ENCODE measurements at regions not wholly inside any gene's neighbourhood (a gene's known extent, or its start where the extent isn't known, plus 50 kb on each side); places are given as distances from the start of the nearest gene placed in this dataset.
"Not testable (repeated sequence)": the region's sequence is repeated elsewhere in the genome, so short reads cannot be mapped to it uniquely, and the experiment has no call there.

DNA sequence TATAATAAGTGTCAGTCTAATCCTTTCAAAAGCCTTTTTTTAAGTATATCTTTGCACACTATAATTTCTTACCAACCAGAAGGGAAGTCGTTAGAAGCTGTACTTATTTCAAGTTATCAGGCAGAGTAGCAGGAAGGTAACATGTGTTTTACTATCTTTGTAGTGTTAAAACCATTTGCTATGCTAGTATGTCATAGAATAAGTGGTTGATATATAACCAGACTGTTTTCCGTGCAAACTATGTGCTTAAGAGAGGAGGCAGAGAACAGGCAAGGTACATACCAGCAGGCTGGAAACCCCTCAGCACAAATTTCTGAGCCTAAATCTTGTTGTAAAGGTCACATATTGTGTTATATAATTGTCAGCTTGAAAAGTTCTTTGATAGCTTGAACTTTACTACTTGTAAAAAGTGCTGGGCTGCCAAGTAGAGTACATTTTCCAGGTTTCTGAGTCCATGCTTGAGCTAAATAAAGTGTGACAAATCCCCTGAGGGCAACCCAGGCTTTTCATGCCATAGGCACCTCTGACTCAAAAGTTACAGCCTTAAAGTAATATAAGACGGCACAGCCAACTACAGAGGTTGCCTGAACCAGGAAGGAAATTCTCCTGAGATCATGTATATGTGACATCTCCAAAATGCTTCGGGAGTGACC is 1297.4 kb downstream of the PCDH9 start:
- intact Hi-C loops (cut with DNase I), result no loop called here
- ATAC-seq, result no peak
- no peaks in the 10 kb centered on the region for H3K27me3 ChIP-seq (ENCODE audit: low read depth)
- DNase-seq, result no peak
- no peak for TF ChIP-seq CTCF (IDR thresholded peaks at IDR 0.05)
- H3K36me3 ChIP-seq, result no peaks in the 10 kb centered on the region
- no peak overlapping the region for H3K4me3 ChIP-seq
- H3K27ac ChIP-seq, result no peak overlapping the region
- no peaks in the 10 kb centered on the region for H3K9me3 ChIP-seq
- no peaks in the 10 kb centered on the region for H3K4me1 ChIP-seq

- Histone ChIP-seq H3K27ac (no peak overlapping the region), H3K4me1 (no peaks in the 10 kb centered on the region), H3K9me3 (no peaks in the 10 kb centered on the region), H3K4me3 (no peak overlapping the region), H3K36me3 (no peaks in the 10 kb centered on the region), H3K27me3 (ENCODE audit: low read depth) (no peaks in the 10 kb centered on the region)
- no peak for DNase-seq
- ATAC-seq, result no peak
- intact Hi-C loops (cut with DNase I), result no loop called here
- no peak for TF ChIP-seq CTCF (IDR thresholded peaks at IDR 0.05)
These were observed 1298.1 kb downstream of the PCDH9 start for GRCh38 chr13:65932013-65932412.

GRCh38 chr13:65929436-65929835 is 1300.7 kb downstream of the PCDH9 start:
- no peak overlapping the region for H3K4me3 ChIP-seq
- H3K27me3 ChIP-seq (ENCODE audit: low read depth), result no peaks in the 10 kb centered on the region
- H3K36me3 ChIP-seq, result no peaks in the 10 kb centered on the region
- H3K27ac ChIP-seq, result no peak overlapping the region
- no peak for DNase-seq
- H3K9me3 ChIP-seq, result no peaks in the 10 kb centered on the region
- no peak for ATAC-seq
- TF ChIP-seq CTCF (IDR thresholded peaks at IDR 0.05), result no peak
- intact Hi-C loops (cut with DNase I), result no loop called here
- no peaks in the 10 kb centered on the region for H3K4me1 ChIP-seq

- H3K9me3 ChIP-seq, result no peaks in the 10 kb centered on the region
- H3K27ac ChIP-seq, result no peak overlapping the region
- no peaks in the 10 kb centered on the region for H3K4me1 ChIP-seq
- no peak overlapping the region for H3K4me3 ChIP-seq
- peak; percentile 56 to 71 for ATAC-seq
- peak; percentile 28 for TF ChIP-seq CTCF (IDR thresholded peaks at IDR 0.05)
- no peaks in the 10 kb centered on the region for H3K27me3 ChIP-seq (ENCODE audit: low read depth)
- DNase-seq, result no peak
- intact Hi-C loops (cut with DNase I), result no loop called here
- H3K36me3 ChIP-seq, result no peaks in the 10 kb centered on the region
These were observed 1303.4 kb downstream of the PCDH9 start for GRCh38 chr13:65926750-65927171.

DNA sequence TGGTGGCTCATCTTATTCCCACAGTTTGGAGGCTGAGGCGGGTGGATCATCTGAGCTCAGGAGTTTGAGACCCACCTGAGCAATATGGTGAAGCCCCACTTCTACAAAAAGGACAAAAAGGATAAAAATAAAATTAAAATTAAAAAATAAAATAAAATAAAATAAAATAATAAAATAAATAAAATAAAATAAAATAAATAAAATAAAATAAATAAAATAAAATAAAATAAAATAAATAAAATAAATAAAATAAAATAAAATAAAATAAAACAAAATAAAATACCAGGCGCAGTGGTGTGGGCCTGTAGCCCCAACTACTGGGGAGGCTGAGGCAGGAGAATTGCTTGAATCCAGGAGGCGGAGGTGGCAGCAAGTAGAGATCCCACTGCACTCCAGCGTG is 1307.3 kb downstream of the PCDH9 start:
- H3K27ac ChIP-seq; H3K27me3 ChIP-seq (ENCODE audit: low read depth); H3K9me3 ChIP-seq; DNase-seq; H3K4me1 ChIP-seq; H3K4me3 ChIP-seq; ATAC-seq; H3K36me3 ChIP-seq; intact Hi-C loops (cut with DNase I): not testable (repeated sequence)

- H3K4me3 ChIP-seq, result no peak overlapping the region
- no peaks in the 10 kb centered on the region for H3K4me1 ChIP-seq
- H3K27ac ChIP-seq, result no peak overlapping the region
- H3K9me3 ChIP-seq, result no peaks in the 10 kb centered on the region
- intact Hi-C loops (cut with DNase I), result no loop called here
- H3K27me3 ChIP-seq (ENCODE audit: low read depth), result no peaks in the 10 kb centered on the region
- ATAC-seq (no peak), DNase-seq (no peak)
- H3K36me3 ChIP-seq, result no peaks in the 10 kb centered on the region
- no peak for TF ChIP-seq CTCF (IDR thresholded peaks at IDR 0.05)
These were observed 1308.2 kb downstream of the PCDH9 start for GRCh38 chr13:65921933-65922332.

All from lower lobe of right lung (tissue), 2 donors.